KMS-11 (cell line): ENCODE measurements at regions not wholly inside any gene's neighbourhood (a gene's known extent, or its start where the extent isn't known, plus 50 kb on each side); places are given as distances from the start of the nearest gene placed in this dataset.

Source experiments
- H2AFZ ChIP-seq: fragments of 200-600 bp; sonication (generic); 2 replicates; pipeline ENCODE4 v1.6.1; 2016; ENCODE audit warnings: antibody characterized with exemption, mixed run types, low read depth
- H3K27ac ChIP-seq: fragments of 200-600 bp; sonication (generic); 2 replicates; pipeline ENCODE4 v1.6.1; 2016; ENCODE audit warnings: mild to moderate bottlenecking, mixed run types
- H3K27me3 ChIP-seq: fragments of 200-600 bp; sonication (generic); 2 replicates; pipeline ENCODE4 v1.6.1; 2017; ENCODE audit warnings: mild to moderate bottlenecking, low read depth, mixed run types, moderate library complexity; ENCODE audit not compliant: insufficient read depth
- H3K36me3 ChIP-seq: fragments of 200-600 bp; sonication (generic); 2 replicates; pipeline ENCODE4 v1.6.1; 2017; ENCODE audit warnings: mild to moderate bottlenecking, mixed run types; ENCODE audit not compliant: insufficient read depth
- H3K4me1 ChIP-seq: fragments of 200-600 bp; sonication (generic); 2 replicates; pipeline ENCODE4 v1.6.1; 2016; ENCODE audit warnings: mild to moderate bottlenecking, low read depth, mixed run types; ENCODE audit not compliant: poor library complexity, severe bottlenecking
- H3K4me2 ChIP-seq: fragments of 200-600 bp; sonication (generic); 2 replicates; pipeline ENCODE4 v1.7.0; 2016; ENCODE audit warnings: mild to moderate bottlenecking, mixed run types
- H3K4me3 ChIP-seq: fragments of 200-600 bp; sonication (generic); IDR thresholded peaks from 2 replicates; pipeline ENCODE4 v1.6.1; 2017; ENCODE audit warnings: low read depth, low read length, mixed read lengths; ENCODE audit not compliant: insufficient read depth
- H3K79me2 ChIP-seq: fragments of 200-600 bp; sonication (generic); 2 replicates; pipeline ENCODE4 v1.6.1; 2016; ENCODE audit warnings: low read depth, mixed run types; ENCODE audit not compliant: insufficient read depth
- H3K9ac ChIP-seq: fragments of 200-600 bp; sonication (generic); 2 replicates; pipeline ENCODE4 v1.6.1; 2016; ENCODE audit warnings: mild to moderate bottlenecking, mixed run types
- H4K20me1 ChIP-seq: fragments of 200-600 bp; sonication (generic); 2 replicates; pipeline ENCODE4 v1.6.1; 2016; ENCODE audit warnings: mild to moderate bottlenecking, mixed run types; ENCODE audit not compliant: insufficient read depth
- CTCF ChIP-seq: fragments of 200-600 bp; sonication (generic); conservative IDR thresholded peaks from 2 replicates; pipeline ENCODE4 v1.6.1; 2017; ENCODE audit warnings: low read depth, mild to moderate bottlenecking, antibody characterized with exemption, low read length, moderate library complexity, mixed read lengths

- no peak overlapping the region for H3K4me2 ChIP-seq
- no peak overlapping the region for H3K27ac ChIP-seq
- peaks cover 12% of the 10 kb centered on the region for H3K4me1 ChIP-seq
- no peak overlapping the region for H3K4me3 ChIP-seq
- H2AFZ ChIP-seq = no peak overlapping the region
- H3K27me3 ChIP-seq = no peaks in the 10 kb centered on the region
- no peaks in the 10 kb centered on the region for H3K79me2 ChIP-seq
- no peaks in the 10 kb centered on the region for H3K36me3 ChIP-seq
- no peak for TF ChIP-seq CTCF
- no peaks in the 10 kb centered on the region for H4K20me1 ChIP-seq
- no peak overlapping the region for H3K9ac ChIP-seq
Measured at GRCh38 chr12:75822416-75822815, 209.2 kb downstream of the PHLDA1 start.

GRCh38 chr12:75820848-75821578 is 210.6 kb downstream of the PHLDA1 start:
- Histone ChIP-seq H2AFZ (no peak overlapping the region), H3K36me3 (no peaks in the 10 kb centered on the region), H3K27ac (no peak overlapping the region), H3K79me2 (no peaks in the 10 kb centered on the region), H3K9ac (no peak overlapping the region), H4K20me1 (no peaks in the 10 kb centered on the region), H3K4me3 (no peak overlapping the region), H3K4me1 (peaks cover 12% of the 10 kb centered on the region), H3K27me3 (no peaks in the 10 kb centered on the region), H3K4me2 (no peak overlapping the region)
- no peak for TF ChIP-seq CTCF

- H3K27me3 ChIP-seq = no peaks in the 10 kb centered on the region
- no peak overlapping the region for H3K27ac ChIP-seq
- TF ChIP-seq CTCF = no peak
- no peak overlapping the region for H3K4me3 ChIP-seq
- no peaks in the 10 kb centered on the region for H4K20me1 ChIP-seq
- no peak overlapping the region for H3K9ac ChIP-seq
- no peaks in the 10 kb centered on the region for H3K79me2 ChIP-seq
- H3K36me3 ChIP-seq = no peaks in the 10 kb centered on the region
- H3K4me1 ChIP-seq = peaks cover 2% of the 10 kb centered on the region
- H3K4me2 ChIP-seq = no peak overlapping the region
- H2AFZ ChIP-seq = no peak overlapping the region
Measured at GRCh38 chr12:75820071-75820470, 211.5 kb downstream of the PHLDA1 start.

- no peaks in the 10 kb centered on the region for H3K79me2 ChIP-seq
- no peak for TF ChIP-seq CTCF
- H3K27me3 ChIP-seq = no peaks in the 10 kb centered on the region
- no peaks in the 10 kb centered on the region for H3K36me3 ChIP-seq
- H3K4me3 ChIP-seq = no peak overlapping the region
- H3K9ac ChIP-seq = no peak overlapping the region
- H3K27ac ChIP-seq = no peak overlapping the region
- no peak overlapping the region for H2AFZ ChIP-seq
- no peaks in the 10 kb centered on the region for H3K4me1 ChIP-seq
- H4K20me1 ChIP-seq = no peaks in the 10 kb centered on the region
- no peak overlapping the region for H3K4me2 ChIP-seq
Measured at GRCh38 chr12:75819512-75819911, 212.1 kb downstream of the PHLDA1 start.
